Lower lobe of right lung (tissue), 2 donors: ENCODE measurements at regions not wholly inside any gene's neighbourhood (a gene's known extent, or its start where the extent isn't known, plus 50 kb on each side); places are given as distances from the start of the nearest gene placed in this dataset.

Experiments
- ATAC-seq, 2 donors: fragments of 200-7000 bp; cut with Tn5 transposase; one replicate each; pipeline ENCODE4 v1.9.1; 2020 to 2022; ENCODE audit warnings: mild to moderate bottlenecking in 2 of 2, moderate library complexity in 2 of 2
- DNase-seq: peaks from one replicate; pipeline ENCODE4 v3.0.0-alpha.2; 2020
- H3K27ac ChIP-seq: fragments of 200-600 bp; one replicate; pipeline ENCODE4 v1.8.0; 2022
- H3K27me3 ChIP-seq: fragments of 200-600 bp; one replicate; pipeline ENCODE4 v1.8.0; 2022; ENCODE audit warnings: low read depth
- H3K36me3 ChIP-seq: fragments of 200-600 bp; one replicate; pipeline ENCODE4 v1.8.0; 2022; ENCODE audit warnings: mild to moderate bottlenecking
- H3K4me1 ChIP-seq: fragments of 200-600 bp; one replicate; pipeline ENCODE4 v1.8.0; 2022
- H3K4me3 ChIP-seq: fragments of 200-600 bp; one replicate; pipeline ENCODE4 v1.8.0; 2022; ENCODE audit warnings: mild to moderate bottlenecking
- H3K9me3 ChIP-seq: fragments of 200-600 bp; one replicate; pipeline ENCODE4 v1.8.0; 2022
- CTCF ChIP-seq: fragments of 200-600 bp; IDR thresholded peaks from one replicate; pipeline ENCODE4 v1.8.0; 2022; ENCODE audit warnings: antibody characterized with exemption, mild to moderate bottlenecking
- intact Hi-C: fragments of 100-400 bp; cut with DNase I; formaldehyde crosslinking; loops from one replicate; pipeline ENCODE4 v1.11.0; 2022
- donor health status: DM: no; HTN: yes; CAD: no; lungs with severe emphysema.

GRCh38 chr5:54727874-54728587 is 210.5 kb downstream of the SNX18 start:
- TF ChIP-seq CTCF = no peak
- no peaks in the 10 kb centered on the region for H3K4me1 ChIP-seq
- H3K27ac ChIP-seq = no peak overlapping the region
- H3K36me3 ChIP-seq = no peaks in the 10 kb centered on the region
- H3K27me3 ChIP-seq = no peaks in the 10 kb centered on the region
- H3K4me3 ChIP-seq = no peak overlapping the region
- DNase-seq = no peak
- intact Hi-C loops = no loop called here
- ATAC-seq = no peak
- no peaks in the 10 kb centered on the region for H3K9me3 ChIP-seq

DNA sequence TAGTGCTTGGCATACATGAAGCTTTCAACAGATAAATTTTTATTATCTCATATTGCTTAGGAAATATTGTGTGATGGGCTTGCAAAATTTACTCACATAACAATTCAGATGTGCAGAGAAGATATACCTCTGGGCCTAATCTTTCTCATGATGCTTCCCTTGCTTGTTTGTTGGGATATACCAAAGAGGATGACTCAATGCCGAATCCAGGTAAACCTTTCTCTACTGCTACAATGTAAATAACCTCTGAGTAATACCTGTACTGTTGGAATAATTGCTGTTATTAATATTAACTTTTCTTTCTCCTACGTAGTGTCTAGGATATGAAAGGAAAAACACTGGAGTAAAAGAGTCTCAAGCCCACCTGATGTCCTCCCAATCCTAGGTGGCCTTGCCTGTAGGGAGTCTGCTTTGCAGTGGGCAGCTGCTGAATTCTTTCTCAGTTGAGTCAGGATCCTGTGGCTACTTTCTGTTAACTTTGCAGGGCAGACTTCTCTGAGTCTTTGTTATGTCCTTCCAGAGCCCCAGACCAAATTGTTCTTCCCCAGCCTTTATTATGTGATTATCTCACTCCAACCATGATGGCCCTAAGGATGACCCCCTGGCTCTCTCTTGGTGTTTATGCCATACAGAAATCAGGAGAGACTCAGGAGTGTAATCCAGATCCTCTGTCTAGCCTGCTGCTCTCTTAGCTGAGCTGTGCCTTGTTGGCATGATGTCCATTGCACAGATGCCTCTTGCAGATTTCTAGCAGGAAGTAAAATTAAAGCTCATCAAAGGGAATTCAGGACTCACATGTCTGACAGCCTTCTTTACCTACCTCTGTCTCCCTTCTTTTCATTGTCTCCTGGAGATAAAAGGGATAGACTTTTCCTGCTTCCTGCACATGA is 208.1 kb downstream of the SNX18 start:
- TF ChIP-seq CTCF = no peak

DNA sequence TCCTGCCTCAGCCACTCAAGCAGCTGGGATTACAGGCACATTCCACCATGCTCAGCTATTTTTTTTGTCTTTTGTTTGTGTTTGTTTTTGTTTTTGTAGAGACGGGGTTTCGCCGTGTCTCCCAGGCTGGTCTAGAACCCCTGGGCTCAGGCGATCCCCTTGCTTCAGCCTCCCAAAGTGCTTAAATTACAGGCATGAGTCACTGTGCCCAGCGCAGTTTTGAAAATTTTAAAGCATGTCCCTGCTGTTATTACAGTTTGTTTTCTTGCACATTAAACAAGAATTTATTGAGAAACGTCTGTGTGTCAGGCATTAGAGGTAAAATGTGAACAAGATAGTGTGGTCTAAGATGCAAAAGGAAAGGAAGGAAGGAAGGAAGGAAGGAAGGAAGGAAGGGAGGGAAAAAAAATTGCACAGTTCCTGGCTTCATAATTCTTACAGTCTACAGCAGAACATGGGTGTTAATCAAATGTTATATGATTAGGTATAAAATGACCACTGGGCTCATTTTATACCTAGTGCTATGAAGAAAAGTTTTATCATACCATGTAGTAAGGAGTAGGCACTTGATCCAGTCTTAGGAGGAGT is 205.4 kb downstream of the SNX18 start:
- Histone ChIP-seq H3K27ac (no peak overlapping the region), H3K4me1 (peaks cover 7% of the 10 kb centered on the region), H3K9me3 (no peaks in the 10 kb centered on the region), H3K27me3 (no peaks in the 10 kb centered on the region), H3K4me3 (no peak overlapping the region), H3K36me3 (no peaks in the 10 kb centered on the region)
- TF ChIP-seq CTCF = no peak
- intact Hi-C loops = no loop called here
- ATAC-seq (no peak), DNase-seq (no peak)

More for the DNA sequence above, 208.1 kb downstream of the SNX18 start:
- no peak overlapping the region for H3K4me3 ChIP-seq
- H3K9me3 ChIP-seq = no peaks in the 10 kb centered on the region
- H3K4me1 ChIP-seq = no peaks in the 10 kb centered on the region
- DNase-seq (no peak), ATAC-seq (no peak)
- no peaks in the 10 kb centered on the region for H3K27me3 ChIP-seq
- intact Hi-C loops = no loop called here
- H3K27ac ChIP-seq = no peak overlapping the region
- no peaks in the 10 kb centered on the region for H3K36me3 ChIP-seq

DNA sequence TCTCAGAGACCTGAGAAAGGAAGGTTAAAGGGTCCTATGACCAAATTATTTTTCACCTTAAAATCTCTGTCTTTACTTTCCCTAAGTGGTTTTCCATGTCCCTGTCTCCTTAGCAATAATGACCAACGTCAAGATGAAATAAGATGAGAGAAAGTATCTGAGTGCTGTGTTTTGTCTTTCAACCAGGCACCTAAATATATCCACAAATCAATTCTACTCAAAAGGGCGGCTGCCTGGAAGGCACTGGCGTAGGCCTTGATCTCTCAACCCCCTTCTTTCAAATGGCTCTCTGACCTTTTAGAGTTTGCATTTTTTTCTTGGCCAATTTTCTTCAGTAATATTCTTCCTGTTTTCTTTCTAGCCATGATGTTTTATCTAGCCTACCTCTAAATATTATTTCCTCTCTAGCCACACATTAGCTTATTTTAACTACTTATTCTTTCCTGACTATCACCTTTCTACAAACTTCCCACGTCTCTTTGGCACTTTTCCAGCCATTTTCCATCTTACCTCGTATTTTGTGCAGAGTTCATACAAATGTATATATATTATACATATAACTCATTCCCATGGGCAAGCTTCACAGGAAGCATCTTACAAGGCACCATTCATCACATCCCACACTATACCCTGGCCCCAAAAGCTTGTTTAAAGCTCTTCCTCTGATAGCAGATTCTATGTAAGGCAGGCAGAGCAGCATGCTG is 204.5 kb downstream of the SNX18 start:
- Histone ChIP-seq H3K36me3 (no peaks in the 10 kb centered on the region), H3K4me3 (no peak overlapping the region), H3K27ac (no peak overlapping the region), H3K27me3 (no peaks in the 10 kb centered on the region), H3K9me3 (no peaks in the 10 kb centered on the region), H3K4me1 (peaks cover 7% of the 10 kb centered on the region)
- no peak for ATAC-seq
- no peak for DNase-seq
- no peak for TF ChIP-seq CTCF
- intact Hi-C loops = no loop called here

- no peaks in the 10 kb centered on the region for H3K9me3 ChIP-seq
- no peaks in the 10 kb centered on the region for H3K36me3 ChIP-seq
- ATAC-seq (no peak), DNase-seq (no peak)
- no peak overlapping the region for H3K4me3 ChIP-seq
- intact Hi-C loops = no loop called here
- TF ChIP-seq CTCF = no peak
- peaks cover 7% of the 10 kb centered on the region for H3K4me1 ChIP-seq
- H3K27me3 ChIP-seq = no peaks in the 10 kb centered on the region
- H3K27ac ChIP-seq = no peak overlapping the region
Measured at GRCh38 chr5:54721116-54721515, 203.6 kb downstream of the SNX18 start.
